Activated T-cell treated with anti-CD3 and anti-CD28 coated beads, Interleukin-2, amount 50 U/mL, for 4 hours (primary cell): ENCODE measurements at regions not wholly inside any gene's neighbourhood (a gene's known extent, or its start where the extent isn't known, plus 50 kb on each side); places are given as distances from the start of the nearest gene placed in this dataset.

ENCODE experiments used
- ATAC-seq, 2 donors: fragments of 200-7000 bp; cut with Tn5 transposase; one replicate each; pipeline ENCODE4 v1.10.0; 2021
- DNase-seq: peaks from one replicate; pipeline ENCODE4 v3.0.0-alpha.2; 2020
- H3K27me3 Mint-ChIP-seq: one replicate; pipeline ENCODE4 v1.8.0; 2021; ENCODE audit warnings: low read depth, mixed read lengths
- H3K36me3 Mint-ChIP-seq: one replicate; pipeline ENCODE4 v1.8.0; 2022; ENCODE audit warnings: mixed read lengths; ENCODE audit not compliant: insufficient read depth
- H3K4me1 Mint-ChIP-seq: one replicate; pipeline ENCODE4 v1.8.0; 2021; ENCODE audit warnings: low read depth, mixed read lengths
- H3K4me3 Mint-ChIP-seq: one replicate; pipeline ENCODE4 v1.8.0; 2021; ENCODE audit warnings: mild to moderate bottlenecking, moderate library complexity, mixed read lengths
- H3K9me3 Mint-ChIP-seq: one replicate; pipeline ENCODE4 v1.8.0; 2021; ENCODE audit warnings: mixed read lengths

GRCh38 chr16:60329108-60329507, 1595.0 kb upstream of the GOT2 start:
- no peak for ATAC-seq
- no peak for DNase-seq
- Mint-ChIP-seq H3K9me3 (peaks cover 25% of the 10 kb centered on the region), H3K4me1 (no peaks in the 10 kb centered on the region), H3K36me3 (no peaks in the 10 kb centered on the region), H3K27me3 (no peaks in the 10 kb centered on the region), H3K4me3 (no peak overlapping the region)

DNA sequence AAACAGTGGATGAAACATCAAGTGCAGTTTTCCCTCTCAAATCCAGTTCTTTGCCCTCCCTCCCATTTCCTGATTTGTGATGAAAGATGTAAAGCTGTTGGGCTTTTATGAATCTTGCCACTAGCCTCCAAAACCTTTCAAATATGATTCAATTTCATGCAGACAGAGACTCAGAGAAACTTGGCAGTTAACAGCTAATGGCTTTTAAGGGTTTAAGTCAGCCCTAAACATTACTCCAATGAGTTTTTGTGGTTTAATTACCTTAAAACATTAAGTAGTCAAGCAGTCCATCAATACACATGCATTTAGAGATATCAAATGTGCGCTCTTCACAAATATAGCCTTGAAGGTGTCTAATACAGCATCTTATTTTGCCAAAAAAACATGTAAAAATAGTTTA, 1594.0 kb upstream of the GOT2 start:
- H3K4me3 Mint-ChIP-seq = no peak overlapping the region
- no peaks in the 10 kb centered on the region for H3K27me3 Mint-ChIP-seq
- ATAC-seq (no peak), DNase-seq (no peak)
- peaks cover 25% of the 10 kb centered on the region for H3K9me3 Mint-ChIP-seq
- H3K4me1 Mint-ChIP-seq = no peaks in the 10 kb centered on the region
- no peaks in the 10 kb centered on the region for H3K36me3 Mint-ChIP-seq

DNA sequence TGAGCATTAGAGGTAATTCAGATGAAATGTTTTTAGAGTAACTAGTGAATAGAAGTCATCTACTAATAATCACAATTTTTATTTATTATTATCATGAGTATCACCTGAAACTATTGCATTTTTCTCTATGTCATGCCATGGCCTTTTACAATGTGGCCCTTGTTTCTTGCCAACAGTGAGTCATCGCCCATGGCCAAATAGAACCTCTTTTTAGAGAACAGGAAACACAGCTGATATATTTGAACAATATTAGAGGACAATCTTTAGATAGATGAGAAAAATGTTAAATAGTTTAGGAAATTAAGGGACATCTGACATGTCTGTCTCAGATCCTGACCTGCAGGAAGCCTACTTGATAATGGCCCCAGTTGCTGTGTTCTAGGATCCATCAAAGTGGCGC, 1584.4 kb upstream of the GOT2 start:
- Mint-ChIP-seq H3K9me3 (peaks cover 20% of the 10 kb centered on the region), H3K36me3 (no peaks in the 10 kb centered on the region), H3K4me1 (no peaks in the 10 kb centered on the region), H3K27me3 (no peaks in the 10 kb centered on the region), H3K4me3 (no peak overlapping the region)
- DNase-seq (no peak), ATAC-seq (no peak)

DNA sequence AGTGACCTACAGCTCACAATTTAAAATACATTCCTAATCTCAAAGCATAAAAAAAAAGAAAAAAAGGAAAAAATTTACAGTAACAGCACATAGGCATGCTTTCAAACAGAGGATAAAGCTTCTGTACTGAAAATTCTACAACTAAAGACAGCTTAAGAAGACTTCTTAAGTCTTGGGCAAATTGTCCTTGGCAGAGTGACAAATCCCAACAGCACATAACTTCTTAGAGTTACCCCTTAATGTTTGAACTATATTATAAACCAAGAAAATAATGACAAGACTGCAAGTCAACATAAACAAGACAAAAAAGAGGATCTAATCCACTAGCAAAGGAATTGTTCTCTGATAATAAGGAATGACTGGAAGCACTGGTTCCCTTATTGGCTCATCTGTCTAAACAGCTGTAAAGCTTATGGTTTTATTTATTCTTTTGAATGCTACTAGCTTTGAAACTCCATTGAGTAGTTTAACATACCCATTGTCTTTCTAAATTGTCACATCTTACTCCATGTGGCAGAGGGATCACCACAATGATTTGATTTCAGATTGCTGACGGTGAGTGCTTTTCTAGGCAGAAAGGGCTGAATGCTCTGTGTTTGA, 1576.8 kb upstream of the GOT2 start:
- no peak for DNase-seq
- no peak for ATAC-seq
- no peaks in the 10 kb centered on the region for H3K4me1 Mint-ChIP-seq
- no peak overlapping the region for H3K4me3 Mint-ChIP-seq
- H3K27me3 Mint-ChIP-seq = no peaks in the 10 kb centered on the region
- H3K36me3 Mint-ChIP-seq = no peaks in the 10 kb centered on the region
- H3K9me3 Mint-ChIP-seq = peaks cover 23% of the 10 kb centered on the region

DNA sequence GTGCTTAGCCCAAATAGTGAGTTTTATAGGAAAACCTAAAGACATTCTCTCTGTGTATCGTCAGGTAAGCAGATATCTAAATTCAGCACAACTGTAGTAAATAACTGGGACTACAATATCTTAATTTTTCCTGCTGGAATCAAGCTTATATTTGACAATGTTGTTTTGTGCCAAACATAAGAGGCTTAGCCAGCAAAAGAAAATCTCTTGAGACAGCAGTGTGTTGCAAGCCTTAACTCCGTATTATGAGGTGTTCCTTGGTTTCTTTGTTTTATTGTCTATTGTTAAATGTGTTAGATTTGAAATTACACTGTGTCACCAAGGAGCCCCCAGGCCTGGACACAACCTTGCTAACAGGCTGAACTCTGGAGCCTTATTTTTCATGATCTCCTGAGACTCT, 1570.6 kb upstream of the GOT2 start:
- peaks cover 24% of the 10 kb centered on the region for H3K9me3 Mint-ChIP-seq
- H3K4me1 Mint-ChIP-seq = no peaks in the 10 kb centered on the region
- no peaks in the 10 kb centered on the region for H3K36me3 Mint-ChIP-seq
- no peak overlapping the region for H3K4me3 Mint-ChIP-seq
- H3K27me3 Mint-ChIP-seq = no peaks in the 10 kb centered on the region
- no peak for DNase-seq
- no peak for ATAC-seq

GRCh38 chr16:60304066-60304465, 1570.0 kb upstream of the GOT2 start:
- Mint-ChIP-seq H3K4me3 (no peak overlapping the region), H3K9me3 (peaks cover 24% of the 10 kb centered on the region), H3K27me3 (no peaks in the 10 kb centered on the region), H3K4me1 (no peaks in the 10 kb centered on the region), H3K36me3 (no peaks in the 10 kb centered on the region)
- ATAC-seq = no peak
- no peak for DNase-seq

GRCh38 chr16:60302676-60303075, 1568.6 kb upstream of the GOT2 start:
- no peak for DNase-seq
- H3K4me1 Mint-ChIP-seq = no peaks in the 10 kb centered on the region
- peaks cover 16% of the 10 kb centered on the region for H3K9me3 Mint-ChIP-seq
- no peak overlapping the region for H3K4me3 Mint-ChIP-seq
- no peaks in the 10 kb centered on the region for H3K36me3 Mint-ChIP-seq
- no peaks in the 10 kb centered on the region for H3K27me3 Mint-ChIP-seq
- ATAC-seq = no peak

GRCh38 chr16:60302261-60302660, 1568.1 kb upstream of the GOT2 start:
- no peak for DNase-seq
- Mint-ChIP-seq H3K27me3 (no peaks in the 10 kb centered on the region), H3K4me3 (no peak overlapping the region), H3K9me3 (peaks cover 18% of the 10 kb centered on the region), H3K4me1 (no peaks in the 10 kb centered on the region), H3K36me3 (no peaks in the 10 kb centered on the region)
- no peak for ATAC-seq

DNA sequence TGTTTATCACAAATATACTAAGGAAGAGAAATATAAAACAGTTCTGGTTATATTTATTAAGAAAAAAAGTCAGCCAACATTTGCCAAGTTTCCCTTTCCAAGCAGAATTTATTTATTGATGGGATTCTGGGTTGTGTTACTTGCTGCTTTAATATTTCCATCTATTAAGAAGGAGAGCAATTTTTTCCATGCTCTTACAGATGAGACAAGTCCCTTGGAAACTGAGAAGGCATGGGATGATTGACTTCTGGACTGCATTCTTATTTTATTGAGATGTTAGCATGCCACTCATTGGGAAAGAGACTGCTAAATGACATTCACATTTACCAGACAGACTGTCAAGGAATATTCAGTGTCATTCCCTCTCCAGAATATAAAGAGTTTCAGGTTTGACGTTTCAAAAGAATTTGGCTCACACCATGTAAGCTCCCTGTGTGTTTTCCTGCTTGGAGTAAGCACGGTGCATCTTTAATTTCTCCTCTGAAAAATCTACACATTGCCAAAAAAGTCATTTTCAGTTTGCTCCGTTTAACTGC, 1565.2 kb upstream of the GOT2 start:
- DNase-seq = no peak
- no peaks in the 10 kb centered on the region for H3K27me3 Mint-ChIP-seq
- no peaks in the 10 kb centered on the region for H3K36me3 Mint-ChIP-seq
- H3K9me3 Mint-ChIP-seq = peaks cover 17% of the 10 kb centered on the region
- ATAC-seq = no peak
- H3K4me3 Mint-ChIP-seq = no peak overlapping the region
- H3K4me1 Mint-ChIP-seq = no peaks in the 10 kb centered on the region

DNA sequence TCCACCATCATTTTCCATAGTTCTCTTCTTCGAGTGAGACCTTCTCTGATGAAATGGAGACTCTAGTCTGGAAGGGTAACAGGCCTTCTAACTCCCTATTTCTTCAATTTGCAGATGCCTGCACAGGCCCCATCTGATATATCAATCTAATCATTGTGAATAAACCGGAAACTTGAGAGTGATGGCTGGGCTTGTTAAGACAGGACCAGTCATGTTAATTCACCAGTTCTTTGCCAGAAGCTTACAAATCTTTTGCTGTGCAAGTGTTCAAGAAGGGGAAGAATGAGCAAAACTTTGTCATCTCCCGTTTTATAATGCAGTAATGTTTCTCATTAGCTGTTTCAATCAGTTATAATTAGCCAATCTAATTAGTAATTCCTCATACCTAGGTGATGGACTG, 1561.3 kb upstream of the GOT2 start:
- no peak for DNase-seq
- H3K9me3 Mint-ChIP-seq = peaks cover 13% of the 10 kb centered on the region
- H3K36me3 Mint-ChIP-seq = no peaks in the 10 kb centered on the region
- no peaks in the 10 kb centered on the region for H3K27me3 Mint-ChIP-seq
- H3K4me1 Mint-ChIP-seq = no peaks in the 10 kb centered on the region
- no peak for ATAC-seq
- H3K4me3 Mint-ChIP-seq = no peak overlapping the region

GRCh38 chr16:60285794-60286193, 1551.7 kb upstream of the GOT2 start:
- DNase-seq (no peak), ATAC-seq (no peak)
- no peak overlapping the region for H3K4me3 Mint-ChIP-seq
- H3K27me3 Mint-ChIP-seq = no peaks in the 10 kb centered on the region
- peaks cover 19% of the 10 kb centered on the region for H3K9me3 Mint-ChIP-seq
- no peaks in the 10 kb centered on the region for H3K36me3 Mint-ChIP-seq
- H3K4me1 Mint-ChIP-seq = no peaks in the 10 kb centered on the region

GRCh38 chr16:60279061-60279665, 1545.0 kb upstream of the GOT2 start:
- Mint-ChIP-seq H3K4me1 (no peaks in the 10 kb centered on the region), H3K27me3 (no peaks in the 10 kb centered on the region), H3K4me3 (no peak overlapping the region), H3K9me3 (peaks cover 6% of the 10 kb centered on the region), H3K36me3 (no peaks in the 10 kb centered on the region)
- DNase-seq (no peak), ATAC-seq (no peak)

DNA sequence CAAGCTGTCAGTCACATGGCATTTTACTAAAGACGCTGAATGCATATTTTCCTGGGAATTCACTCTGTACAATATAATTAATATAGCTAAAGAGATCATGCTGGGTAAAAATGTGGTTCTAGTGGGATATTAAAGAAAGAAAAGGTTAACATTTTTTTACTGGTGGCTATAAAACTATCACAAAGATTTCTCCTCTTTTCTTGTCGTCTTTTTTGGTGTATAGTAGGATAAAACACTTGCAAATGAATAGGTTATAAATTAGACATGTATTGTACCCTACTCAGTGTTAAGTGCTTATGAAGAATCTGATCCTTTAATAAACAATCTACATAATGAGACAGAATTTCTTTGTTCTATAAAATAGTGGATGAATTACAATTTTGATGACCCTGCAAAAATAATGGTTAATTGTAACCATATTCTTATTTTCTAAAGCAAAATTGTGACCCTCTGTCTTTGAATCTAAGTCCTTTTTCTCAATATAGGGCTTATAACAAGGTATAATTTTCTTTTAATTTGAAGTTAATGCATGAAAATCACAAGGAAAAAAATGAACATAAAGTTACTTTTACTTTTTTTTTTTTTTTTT, 1540.4 kb upstream of the GOT2 start:
- no peaks in the 10 kb centered on the region for H3K27me3 Mint-ChIP-seq
- no peak for DNase-seq
- no peak for ATAC-seq
- H3K4me3 Mint-ChIP-seq = no peak overlapping the region
- H3K9me3 Mint-ChIP-seq = peaks cover 18% of the 10 kb centered on the region
- no peaks in the 10 kb centered on the region for H3K4me1 Mint-ChIP-seq
- no peaks in the 10 kb centered on the region for H3K36me3 Mint-ChIP-seq

GRCh38 chr16:60271781-60272180, 1537.7 kb upstream of the GOT2 start:
- Mint-ChIP-seq H3K4me1 (no peaks in the 10 kb centered on the region), H3K27me3 (no peaks in the 10 kb centered on the region), H3K36me3 (no peaks in the 10 kb centered on the region), H3K4me3 (no peak overlapping the region), H3K9me3 (peaks cover 25% of the 10 kb centered on the region)
- ATAC-seq (no peak), DNase-seq (no peak)
